ENCODE measurements at regions not wholly inside any gene's neighbourhood (a gene's known extent, or its start where the extent isn't known, plus 50 kb on each side); places are given as distances from the start of the nearest gene placed in this dataset.
A peak's percentile ranks its signal among the peaks of the same experiment; 100 is the strongest.

GRCh38 chr13:19020988-19021387 lies 160.6 kb downstream of the TUBA3C start:
- no peak for TF ChIP-seq ZFX (IDR thresholded peaks at IDR 0.05; ENCODE audit: borderline replicate concordance)
- TF ChIP-seq CTCF (IDR thresholded peaks at IDR 0.05): no peak

GRCh38 chr13:18998389-18998788 lies 183.2 kb downstream of the TUBA3C start:
- TF ChIP-seq CTCF (IDR thresholded peaks at IDR 0.05): no peak
- TF ChIP-seq ZFX (IDR thresholded peaks at IDR 0.05; ENCODE audit: borderline replicate concordance): no peak
- no peak overlapping the region for H3K27ac ChIP-seq

More at GRCh38 chr13:19020988-19021387, 160.6 kb downstream of the TUBA3C start:
- H3K27ac ChIP-seq: peak overlapping the region; percentile 80

- peak overlapping the region; percentile 72 for H3K27ac ChIP-seq
- TF ChIP-seq CTCF (IDR thresholded peaks at IDR 0.05) (no peak), ZFX (IDR thresholded peaks at IDR 0.05; ENCODE audit: borderline replicate concordance) (no peak)
Measured at GRCh38 chr13:18996627-18997051, 185.0 kb downstream of the TUBA3C start.

- TF ChIP-seq CTCF (IDR thresholded peaks at IDR 0.05) (no peak), ZFX (IDR thresholded peaks at IDR 0.05; ENCODE audit: borderline replicate concordance) (no peak)
- peak overlapping the region; percentile 72 for H3K27ac ChIP-seq
Measured at GRCh38 chr13:18996221-18996620, 185.4 kb downstream of the TUBA3C start.

GRCh38 chr13:18995259-18995873 lies 186.3 kb downstream of the TUBA3C start:
- H3K27ac ChIP-seq: peak overlapping the region; percentile 72
- TF ChIP-seq ZFX (IDR thresholded peaks at IDR 0.05; ENCODE audit: borderline replicate concordance): no peak
- no peak for TF ChIP-seq CTCF (IDR thresholded peaks at IDR 0.05)

- peak overlapping the region; percentile 72 for H3K27ac ChIP-seq
- TF ChIP-seq ZFX (IDR thresholded peaks at IDR 0.05; ENCODE audit: borderline replicate concordance): no peak
- TF ChIP-seq CTCF (IDR thresholded peaks at IDR 0.05): no peak
Measured at GRCh38 chr13:18993884-18994660, 187.6 kb downstream of the TUBA3C start.

- TF ChIP-seq ZFX (IDR thresholded peaks at IDR 0.05; ENCODE audit: borderline replicate concordance): no peak
- no peak for TF ChIP-seq CTCF (IDR thresholded peaks at IDR 0.05)
- H3K27ac ChIP-seq: peak overlapping the region; percentile 72
Measured at GRCh38 chr13:18992791-18993190, 188.8 kb downstream of the TUBA3C start.

Data from 22Rv1 (cell line).